ENCODE measurements at regions not wholly inside any gene's neighbourhood (a gene's known extent, or its start where the extent isn't known, plus 50 kb on each side); places are given as distances from the start of the nearest gene placed in this dataset.
A peak's percentile ranks its signal among the peaks of the same experiment; 100 is the strongest.
"Not testable (repeated sequence)": the region's sequence is repeated elsewhere in the genome, so short reads cannot be mapped to it uniquely, and the experiment has no call there.

GRCh38 chr15:44882499-44882968 lies 74.0 kb upstream of the TERB2 start:
- DNase-seq (ENCODE audit: insufficient read length, low spot score) (peak; percentile 7), FAIRE-seq (peak; percentile 43)
- TF ChIP-seq POLR2A (IDR thresholded peaks at IDR 0.05; ENCODE audit: low read depth, low read length), result no peak

GRCh38 chr15:44883199-44883877 lies 73.1 kb upstream of the TERB2 start:
- DNase-seq (ENCODE audit: insufficient read length, low spot score), result no peak

GRCh38 chr15:44898890-44899651 lies 57.4 kb upstream of the TERB2 start:
- peak; percentile 77 for FAIRE-seq
- DNase-seq (ENCODE audit: insufficient read length, low spot score), result not testable (repeated sequence)

More at GRCh38 chr15:44883199-44883877, 73.1 kb upstream of the TERB2 start:
- FAIRE-seq, result no peak
- no peak for TF ChIP-seq POLR2A (IDR thresholded peaks at IDR 0.05; ENCODE audit: low read depth, low read length)

GRCh38 chr15:44899775-44900174 lies 56.7 kb upstream of the TERB2 start:
- not testable (repeated sequence) for DNase-seq (ENCODE audit: insufficient read length, low spot score); FAIRE-seq

- FAIRE-seq; DNase-seq (ENCODE audit: insufficient read length, low spot score): not testable (repeated sequence)
Observed at GRCh38 chr15:44900796-44901195, 55.7 kb upstream of the TERB2 start.

GRCh38 chr15:44903281-44903680 lies 53.2 kb upstream of the TERB2 start:
- not testable (repeated sequence) for DNase-seq (ENCODE audit: insufficient read length, low spot score); FAIRE-seq

- DNase-seq (ENCODE audit: insufficient read length, low spot score); FAIRE-seq: not testable (repeated sequence)
Observed at GRCh38 chr15:44904651-44905340, 51.7 kb upstream of the TERB2 start.

Measured in H54 (cell line).